Upper lobe of left lung (tissue), 6 donors: ENCODE measurements at regions not wholly inside any gene's neighbourhood (a gene's known extent, or its start where the extent isn't known, plus 50 kb on each side); places are given as distances from the start of the nearest gene placed in this dataset.

Experiments
- ATAC-seq, 2 donors: fragments of 200-7000 bp; cut with Tn5 transposase; one replicate each; pipeline ENCODE4 v1.9.1; 2022; ENCODE audit warnings: mild to moderate bottlenecking in 2 of 2, moderate library complexity in 2 of 2; ENCODE audit not compliant: low FRiP score in 2 of 2
- DNase-seq, 2 donors: peaks; one replicate each; pipeline ENCODE4 v3.0.0-alpha.2; 2019 to 2020
- H3K27ac ChIP-seq, 4 donors: fragments of 200-600 bp; sonication (generic); one replicate each; pipeline ENCODE4 v1.5.1; 2016 to 2019
- H3K27me3 ChIP-seq, 4 donors: fragments of 200-600 bp; sonication (generic); one replicate each; pipeline ENCODE4 v1.5.1; 2017 to 2019
- H3K36me3 ChIP-seq, 4 donors: fragments of 200-600 bp; sonication (generic); one replicate each; pipeline ENCODE4 v1.5.1; 2016 to 2019
- H3K4me1 ChIP-seq, 4 donors: fragments of 200-600 bp; sonication (generic); one replicate each; pipeline ENCODE4 v1.5.1; 2018 to 2019
- H3K4me3 ChIP-seq, 4 donors: fragments of 200-600 bp; sonication (generic); one replicate each; pipeline ENCODE4 v1.5.1; 2017 to 2019; ENCODE audit warnings: mild to moderate bottlenecking in 2 of 4, moderate library complexity in 1 of 4
- H3K9me3 ChIP-seq, 4 donors: fragments of 200-600 bp; sonication (generic); one replicate each; pipeline ENCODE4 v1.5.1; 2018 to 2019
- CTCF ChIP-seq, 6 experiments: fragments of 450-650 bp in 4 of 6; fragments of 200-600 bp in 2 of 6; sonication (generic) in 2 of 6; IDR thresholded peaks; one replicate each; pipeline ENCODE4 v1.5.1; 2016 to 2019; ENCODE audit warnings: antibody characterized with exemption in 6 of 6
- EP300 ChIP-seq, 4 donors: sonication (generic); formaldehyde crosslinking; IDR thresholded peaks; one replicate each; pipeline ENCODE4 v1.5.1; 2017; ENCODE audit warnings: antibody characterized with exemption in 4 of 4, control low read depth in 2 of 4
- POLR2A ChIP-seq, 4 donors: fragments of 450-650 bp; IDR thresholded peaks; one replicate each; pipeline ENCODE4 v1.5.1; 2016 to 2017; ENCODE audit warnings: antibody characterized with exemption in 4 of 4, mild to moderate bottlenecking in 2 of 4
- POLR2AphosphoS5 ChIP-seq, 2 donors: sonication (generic); formaldehyde crosslinking; IDR thresholded peaks; one replicate each; pipeline ENCODE4 v1.5.1; 2017; ENCODE audit warnings: antibody characterized with exemption in 2 of 2
- WGBS, 2 donors: methylation state at CpG; one replicate each; pipeline ENCODE4 v1.1.5; 2017 to 2018; 5-methylcytosine and 5-hydroxymethylcytosine counted together
- donor health status: DM: no; HTN: no; CAD: no; lungs with moderate emphysema.
- donor health status: DM: no; HTN: yes; CAD: no; lungs with severe emphysema.

GRCh38 chr9:26530841-26531240 lies 361.8 kb downstream of the CAAP1 start:
- Histone ChIP-seq H3K27ac (no peak overlapping the region), H3K4me3 (no peak overlapping the region), H3K4me1 (no peaks in the 10 kb centered on the region), H3K36me3 (no peaks in the 10 kb centered on the region), H3K9me3 (peaks cover 0 to 2% (median 0%) of the 10 kb centered on the region in 4 donors), H3K27me3 (no peaks in the 10 kb centered on the region)
- 81 to 93% methylated on average over 2 of the region's 2 CpGs for WGBS, 2 donors
- TF ChIP-seq POLR2AphosphoS5 (IDR thresholded peaks at IDR 0.05) (no peak), EP300 (IDR thresholded peaks at IDR 0.05) (no peak), CTCF (IDR thresholded peaks at IDR 0.05) (no peak), POLR2A (IDR thresholded peaks at IDR 0.05) (no peak)
- no peak for ATAC-seq
- no peak for DNase-seq

GRCh38 chr9:26527931-26528330 lies 364.7 kb downstream of the CAAP1 start:
- TF ChIP-seq EP300 (IDR thresholded peaks at IDR 0.05) (no peak), POLR2A (IDR thresholded peaks at IDR 0.05) (no peak), CTCF (IDR thresholded peaks at IDR 0.05) (no peak), POLR2AphosphoS5 (IDR thresholded peaks at IDR 0.05) (no peak)
- Histone ChIP-seq H3K9me3 (peaks cover 0 to 2% (median 0%) of the 10 kb centered on the region in 4 donors), H3K4me3 (no peak overlapping the region), H3K36me3 (no peaks in the 10 kb centered on the region), H3K27ac (no peak overlapping the region), H3K27me3 (no peaks in the 10 kb centered on the region), H3K4me1 (no peaks in the 10 kb centered on the region)
- ATAC-seq = no peak
- 89 to 94% methylated on average over 4 of the region's 4 CpGs for WGBS, 2 donors
- no peak for DNase-seq

GRCh38 chr9:26524267-26524666 lies 368.3 kb downstream of the CAAP1 start:
- ATAC-seq (no peak), DNase-seq (no peak)
- Histone ChIP-seq H3K27me3 (no peaks in the 10 kb centered on the region), H3K36me3 (no peaks in the 10 kb centered on the region), H3K27ac (no peak overlapping the region), H3K4me1 (no peaks in the 10 kb centered on the region), H3K4me3 (no peak overlapping the region), H3K9me3 (no peaks in the 10 kb centered on the region)
- 31 to 50% methylated on average over 1 of the region's 1 CpG for WGBS, 2 donors
- TF ChIP-seq POLR2A (IDR thresholded peaks at IDR 0.05) = no peak

GRCh38 chr9:26523577-26523976 lies 369.0 kb downstream of the CAAP1 start:
- Histone ChIP-seq H3K36me3 (no peaks in the 10 kb centered on the region), H3K27ac (no peak overlapping the region), H3K27me3 (no peaks in the 10 kb centered on the region), H3K4me1 (no peaks in the 10 kb centered on the region), H3K4me3 (no peak overlapping the region), H3K9me3 (no peaks in the 10 kb centered on the region)
- DNase-seq = no peak
- WGBS, 2 donors = 24 to 49% methylated on average over 3 of the region's 3 CpGs
- ATAC-seq = no peak
- TF ChIP-seq POLR2A (IDR thresholded peaks at IDR 0.05) (no peak), CTCF (IDR thresholded peaks at IDR 0.05) (no peak)

- 76 to 86% methylated on average over 1 of the region's 1 CpG for WGBS, 2 donors
Measured at GRCh38 chr9:26520141-26520540, 372.5 kb downstream of the CAAP1 start.

More at GRCh38 chr9:26520141-26520540, 372.5 kb downstream of the CAAP1 start:
- H3K9me3 ChIP-seq = no peaks in the 10 kb centered on the region
- ATAC-seq (no peak), DNase-seq (no peak)
- TF ChIP-seq POLR2A (IDR thresholded peaks at IDR 0.05) (no peak), CTCF (IDR thresholded peaks at IDR 0.05) (no peak), POLR2AphosphoS5 (IDR thresholded peaks at IDR 0.05) (no peak), EP300 (IDR thresholded peaks at IDR 0.05) (no peak)
- H3K36me3 ChIP-seq = no peaks in the 10 kb centered on the region
- no peaks in the 10 kb centered on the region for H3K27me3 ChIP-seq
- H3K4me3 ChIP-seq = no peak overlapping the region
- H3K27ac ChIP-seq = no peak overlapping the region
- no peaks in the 10 kb centered on the region for H3K4me1 ChIP-seq
